ENCODE measurements at regions not wholly inside any gene's neighbourhood (a gene's known extent, or its start where the extent isn't known, plus 50 kb on each side); places are given as distances from the start of the nearest gene placed in this dataset.

- no peak for TF ChIP-seq JUNB (IDR thresholded peaks at IDR 0.05; ENCODE audit: unreplicated experiment)
- no peak for TF ChIP-seq EZH2 (IDR thresholded peaks at IDR 0.05; ENCODE audit: low read depth, unreplicated experiment)
- no peak for TF ChIP-seq STAT1 (IDR thresholded peaks at IDR 0.05; ENCODE audit: unreplicated experiment)
- no peak for TF ChIP-seq EZH2phosphoT487 (IDR thresholded peaks at IDR 0.05; ENCODE audit: unreplicated experiment)
- TF ChIP-seq, protein P1, sequence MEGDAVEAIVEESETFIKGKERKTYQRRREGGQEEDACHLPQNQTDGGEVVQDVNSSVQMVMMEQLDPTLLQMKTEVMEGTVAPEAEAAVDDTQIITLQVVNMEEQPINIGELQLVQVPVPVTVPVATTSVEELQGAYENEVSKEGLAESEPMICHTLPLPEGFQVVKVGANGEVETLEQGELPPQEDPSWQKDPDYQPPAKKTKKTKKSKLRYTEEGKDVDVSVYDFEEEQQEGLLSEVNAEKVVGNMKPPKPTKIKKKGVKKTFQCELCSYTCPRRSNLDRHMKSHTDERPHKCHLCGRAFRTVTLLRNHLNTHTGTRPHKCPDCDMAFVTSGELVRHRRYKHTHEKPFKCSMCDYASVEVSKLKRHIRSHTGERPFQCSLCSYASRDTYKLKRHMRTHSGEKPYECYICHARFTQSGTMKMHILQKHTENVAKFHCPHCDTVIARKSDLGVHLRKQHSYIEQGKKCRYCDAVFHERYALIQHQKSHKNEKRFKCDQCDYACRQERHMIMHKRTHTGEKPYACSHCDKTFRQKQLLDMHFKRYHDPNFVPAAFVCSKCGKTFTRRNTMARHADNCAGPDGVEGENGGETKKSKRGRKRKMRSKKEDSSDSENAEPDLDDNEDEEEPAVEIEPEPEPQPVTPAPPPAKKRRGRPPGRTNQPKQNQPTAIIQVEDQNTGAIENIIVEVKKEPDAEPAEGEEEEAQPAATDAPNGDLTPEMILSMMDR (conservative IDR thresholded peaks at IDR 0.05; ENCODE audit: low read depth in 2 of 2): no peak
- TF ChIP-seq, protein P2, sequence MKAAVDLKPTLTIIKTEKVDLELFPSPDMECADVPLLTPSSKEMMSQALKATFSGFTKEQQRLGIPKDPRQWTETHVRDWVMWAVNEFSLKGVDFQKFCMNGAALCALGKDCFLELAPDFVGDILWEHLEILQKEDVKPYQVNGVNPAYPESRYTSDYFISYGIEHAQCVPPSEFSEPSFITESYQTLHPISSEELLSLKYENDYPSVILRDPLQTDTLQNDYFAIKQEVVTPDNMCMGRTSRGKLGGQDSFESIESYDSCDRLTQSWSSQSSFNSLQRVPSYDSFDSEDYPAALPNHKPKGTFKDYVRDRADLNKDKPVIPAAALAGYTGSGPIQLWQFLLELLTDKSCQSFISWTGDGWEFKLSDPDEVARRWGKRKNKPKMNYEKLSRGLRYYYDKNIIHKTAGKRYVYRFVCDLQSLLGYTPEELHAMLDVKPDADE (IDR thresholded peaks at IDR 0.05): no peak
- no peak for TF ChIP-seq CREB1 (CRISPR knock-in tag; IDR thresholded peaks at IDR 0.05; ENCODE audit: low read depth)
- H3K4me3 ChIP-seq: no peak overlapping the region
- 0 out of 2 replicates have a peak, but pooled peaks cover 4% of the 10 kb centered on the region for H3K9me2 ChIP-seq (ENCODE audit: insufficient read depth)
- ATAC-seq (no peak), DNase-seq (ENCODE audit: low spot score) (no peak)
- H3K4me1 ChIP-seq (ENCODE audit: insufficient read depth): no peaks in the 10 kb centered on the region
- no peaks in the 10 kb centered on the region for H3K27me3 Mint-ChIP-seq (ENCODE audit: insufficient read depth, low read depth, poor library complexity)
- H3K27ac Mint-ChIP-seq: no peak overlapping the region
- no peaks in the 10 kb centered on the region for H3F3A ChIP-seq (replicated peaks; ENCODE audit: low read depth)
- no peaks in the 10 kb centered on the region; the same call in 2 of the 3 replicates for H3K4me1 Mint-ChIP-seq
- H3K4me3 Mint-ChIP-seq: no peak overlapping the region
- H3K4me2 ChIP-seq: no peak overlapping the region
- no peaks in the 10 kb centered on the region for H4K20me1 ChIP-seq (replicated peaks; ENCODE audit: insufficient read depth)
- H3K79me2 ChIP-seq (replicated peaks; ENCODE audit: insufficient read depth): no peaks in the 10 kb centered on the region
- H3K27me3 ChIP-seq (ENCODE audit: insufficient read depth): no peaks in the 10 kb centered on the region
- H2AFZ ChIP-seq: no peak overlapping the region
- no peaks in the 10 kb centered on the region for H3K9me3 Mint-ChIP-seq
- no peaks in the 10 kb centered on the region for H3K36me3 Mint-ChIP-seq (ENCODE audit: low read depth)
- no peak overlapping the region for H3K27ac ChIP-seq (ENCODE audit: low read depth)
- H3K36me3 ChIP-seq (ENCODE audit: insufficient read depth): no peaks in the 10 kb centered on the region
Observed at GRCh38 chr3:34020170-34020569, 221.7 kb downstream of the PDCD6IP start.

- H3K4me3 Mint-ChIP-seq: no peak overlapping the region
- Histone ChIP-seq H2AFZ (no peak overlapping the region), H3K27me3 (ENCODE audit: insufficient read depth) (no peaks in the 10 kb centered on the region), H3K9me2 (ENCODE audit: insufficient read depth) (0 out of 2 replicates have a peak, but pooled peaks cover 4% of the 10 kb centered on the region), H3K79me2 (replicated peaks; ENCODE audit: insufficient read depth) (no peaks in the 10 kb centered on the region), H3K27ac (ENCODE audit: low read depth) (no peak overlapping the region), H4K20me1 (replicated peaks; ENCODE audit: insufficient read depth) (no peaks in the 10 kb centered on the region), H3K4me3 (no peak overlapping the region), H3K36me3 (ENCODE audit: insufficient read depth) (no peaks in the 10 kb centered on the region), H3K4me2 (no peak overlapping the region), H3F3A (replicated peaks; ENCODE audit: low read depth) (no peaks in the 10 kb centered on the region), H3K4me1 (ENCODE audit: insufficient read depth) (no peaks in the 10 kb centered on the region)
- H3K9me3 Mint-ChIP-seq: no peaks in the 10 kb centered on the region
- no peaks in the 10 kb centered on the region for H3K27me3 Mint-ChIP-seq (ENCODE audit: insufficient read depth, low read depth, poor library complexity)
- H3K4me1 Mint-ChIP-seq: no peaks in the 10 kb centered on the region
- no peaks in the 10 kb centered on the region for H3K36me3 Mint-ChIP-seq (ENCODE audit: low read depth)
- H3K27ac Mint-ChIP-seq: no peak overlapping the region
- ATAC-seq (no peak), DNase-seq (ENCODE audit: low spot score) (no peak)
- no peak for TF ChIP-seq EZH2phosphoT487 (IDR thresholded peaks at IDR 0.05; ENCODE audit: unreplicated experiment)
- TF ChIP-seq, protein P3, sequence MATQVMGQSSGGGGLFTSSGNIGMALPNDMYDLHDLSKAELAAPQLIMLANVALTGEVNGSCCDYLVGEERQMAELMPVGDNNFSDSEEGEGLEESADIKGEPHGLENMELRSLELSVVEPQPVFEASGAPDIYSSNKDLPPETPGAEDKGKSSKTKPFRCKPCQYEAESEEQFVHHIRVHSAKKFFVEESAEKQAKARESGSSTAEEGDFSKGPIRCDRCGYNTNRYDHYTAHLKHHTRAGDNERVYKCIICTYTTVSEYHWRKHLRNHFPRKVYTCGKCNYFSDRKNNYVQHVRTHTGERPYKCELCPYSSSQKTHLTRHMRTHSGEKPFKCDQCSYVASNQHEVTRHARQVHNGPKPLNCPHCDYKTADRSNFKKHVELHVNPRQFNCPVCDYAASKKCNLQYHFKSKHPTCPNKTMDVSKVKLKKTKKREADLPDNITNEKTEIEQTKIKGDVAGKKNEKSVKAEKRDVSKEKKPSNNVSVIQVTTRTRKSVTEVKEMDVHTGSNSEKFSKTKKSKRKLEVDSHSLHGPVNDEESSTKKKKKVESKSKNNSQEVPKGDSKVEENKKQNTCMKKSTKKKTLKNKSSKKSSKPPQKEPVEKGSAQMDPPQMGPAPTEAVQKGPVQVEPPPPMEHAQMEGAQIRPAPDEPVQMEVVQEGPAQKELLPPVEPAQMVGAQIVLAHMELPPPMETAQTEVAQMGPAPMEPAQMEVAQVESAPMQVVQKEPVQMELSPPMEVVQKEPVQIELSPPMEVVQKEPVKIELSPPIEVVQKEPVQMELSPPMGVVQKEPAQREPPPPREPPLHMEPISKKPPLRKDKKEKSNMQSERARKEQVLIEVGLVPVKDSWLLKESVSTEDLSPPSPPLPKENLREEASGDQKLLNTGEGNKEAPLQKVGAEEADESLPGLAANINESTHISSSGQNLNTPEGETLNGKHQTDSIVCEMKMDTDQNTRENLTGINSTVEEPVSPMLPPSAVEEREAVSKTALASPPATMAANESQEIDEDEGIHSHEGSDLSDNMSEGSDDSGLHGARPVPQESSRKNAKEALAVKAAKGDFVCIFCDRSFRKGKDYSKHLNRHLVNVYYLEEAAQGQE (IDR thresholded peaks at IDR 0.05; ENCODE audit: unreplicated experiment): no peak
Observed at GRCh38 chr3:34020726-34021680, 222.6 kb downstream of the PDCD6IP start.

Data from GM23338 (cell line).